ENCODE measurements at regions not wholly inside any gene's neighbourhood (a gene's known extent, or its start where the extent isn't known, plus 50 kb on each side); places are given as distances from the start of the nearest gene placed in this dataset.

DNA sequence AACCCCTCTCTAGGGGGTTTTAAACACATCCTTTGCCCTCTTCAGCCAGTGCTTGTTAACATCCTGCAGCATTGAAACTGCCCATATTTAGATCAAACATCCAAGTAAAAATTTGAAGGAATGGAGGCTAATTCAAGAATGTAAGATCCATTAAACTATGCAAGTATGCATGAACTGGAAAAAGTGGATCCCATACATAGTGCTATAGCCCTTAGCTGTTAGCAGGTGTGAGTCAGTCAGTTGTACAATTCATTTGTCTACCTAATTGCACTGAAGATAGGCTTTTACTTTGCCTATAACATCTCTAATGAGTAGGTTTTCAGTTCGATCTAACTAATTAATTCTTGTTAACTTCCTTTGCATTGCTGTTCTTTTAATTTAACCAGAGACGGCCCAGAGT is 270.9 kb downstream of the LMO4 start:
- TF ChIP-seq, protein P1, sequence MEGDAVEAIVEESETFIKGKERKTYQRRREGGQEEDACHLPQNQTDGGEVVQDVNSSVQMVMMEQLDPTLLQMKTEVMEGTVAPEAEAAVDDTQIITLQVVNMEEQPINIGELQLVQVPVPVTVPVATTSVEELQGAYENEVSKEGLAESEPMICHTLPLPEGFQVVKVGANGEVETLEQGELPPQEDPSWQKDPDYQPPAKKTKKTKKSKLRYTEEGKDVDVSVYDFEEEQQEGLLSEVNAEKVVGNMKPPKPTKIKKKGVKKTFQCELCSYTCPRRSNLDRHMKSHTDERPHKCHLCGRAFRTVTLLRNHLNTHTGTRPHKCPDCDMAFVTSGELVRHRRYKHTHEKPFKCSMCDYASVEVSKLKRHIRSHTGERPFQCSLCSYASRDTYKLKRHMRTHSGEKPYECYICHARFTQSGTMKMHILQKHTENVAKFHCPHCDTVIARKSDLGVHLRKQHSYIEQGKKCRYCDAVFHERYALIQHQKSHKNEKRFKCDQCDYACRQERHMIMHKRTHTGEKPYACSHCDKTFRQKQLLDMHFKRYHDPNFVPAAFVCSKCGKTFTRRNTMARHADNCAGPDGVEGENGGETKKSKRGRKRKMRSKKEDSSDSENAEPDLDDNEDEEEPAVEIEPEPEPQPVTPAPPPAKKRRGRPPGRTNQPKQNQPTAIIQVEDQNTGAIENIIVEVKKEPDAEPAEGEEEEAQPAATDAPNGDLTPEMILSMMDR (IDR thresholded peaks at IDR 0.05; ENCODE audit: borderline replicate concordance, control extremely low read depth, extremely low read depth, insufficient read depth, missing control alignments), result no peak
- in situ Hi-C loops (cut with MboI; ENCODE audit: low sequenced_read_pairs, unreplicated experiment), result no loop called here
- no peak for DNase-seq (ENCODE audit: low spot score)

DNA sequence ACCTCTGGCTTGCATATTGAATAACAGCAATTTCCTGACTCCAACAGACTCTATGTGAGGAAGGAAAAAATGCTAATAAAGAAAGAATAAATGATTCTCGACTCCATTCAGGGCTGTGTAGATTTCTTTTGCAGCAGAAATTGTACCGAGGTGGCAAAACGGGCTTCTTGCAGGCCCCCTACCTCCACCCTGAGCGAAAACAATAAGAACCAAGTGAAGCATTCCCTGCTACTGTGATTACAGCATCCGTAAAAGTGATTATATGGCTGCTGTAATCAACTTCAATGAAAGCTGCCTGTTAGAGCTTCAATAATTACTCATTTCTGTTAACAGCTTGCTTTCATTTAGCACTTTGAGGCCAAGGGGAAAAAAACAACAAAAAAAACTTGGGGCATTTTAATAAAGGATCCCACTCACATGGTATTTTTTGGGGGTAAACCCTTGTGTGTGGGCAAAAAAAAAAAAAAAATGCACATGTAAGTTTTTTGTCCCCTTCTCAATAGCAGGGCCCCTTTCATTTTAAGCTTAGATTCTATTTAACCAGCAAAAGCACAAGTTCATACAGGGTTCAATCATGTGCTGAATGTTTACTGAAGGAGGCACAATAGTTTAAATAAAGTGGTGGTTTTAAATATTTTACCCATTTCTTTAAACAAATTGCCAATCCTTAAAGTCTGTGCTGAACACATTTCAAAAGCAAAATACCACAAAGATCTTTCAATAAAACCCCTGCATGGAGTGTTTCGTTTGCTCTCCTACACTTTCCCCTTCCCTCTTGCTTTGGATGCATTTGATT is 271.6 kb downstream of the LMO4 start:
- in situ Hi-C loops (cut with MboI; ENCODE audit: low sequenced_read_pairs, unreplicated experiment), result no loop called here
- TF ChIP-seq, protein P1 (IDR thresholded peaks at IDR 0.05; ENCODE audit: borderline replicate concordance, control extremely low read depth, extremely low read depth, insufficient read depth, missing control alignments), result no peak
- no peak for DNase-seq (ENCODE audit: low spot score)

DNA sequence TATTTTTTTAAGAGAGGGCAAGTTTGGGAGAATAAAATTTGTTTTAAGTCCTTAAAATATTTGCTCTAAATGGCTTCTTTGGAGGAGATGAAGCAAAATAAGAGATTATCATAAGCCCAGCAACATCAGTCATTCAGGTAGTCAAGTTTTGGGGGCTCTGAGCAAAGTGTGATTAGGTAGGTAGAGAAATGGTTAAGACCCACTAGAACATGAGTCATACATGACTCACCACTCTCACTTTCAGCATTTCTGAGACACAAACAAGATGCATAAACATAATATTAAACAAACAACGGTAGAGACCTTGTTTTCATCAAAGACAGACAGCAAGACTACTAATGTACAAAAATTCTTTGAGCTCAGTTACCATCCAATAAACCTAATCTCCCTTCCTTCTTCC is 272.2 kb downstream of the LMO4 start:
- TF ChIP-seq, protein P1 (IDR thresholded peaks at IDR 0.05; ENCODE audit: borderline replicate concordance, control extremely low read depth, extremely low read depth, insufficient read depth, missing control alignments), result no peak
- no peak for DNase-seq (ENCODE audit: low spot score)

DNA sequence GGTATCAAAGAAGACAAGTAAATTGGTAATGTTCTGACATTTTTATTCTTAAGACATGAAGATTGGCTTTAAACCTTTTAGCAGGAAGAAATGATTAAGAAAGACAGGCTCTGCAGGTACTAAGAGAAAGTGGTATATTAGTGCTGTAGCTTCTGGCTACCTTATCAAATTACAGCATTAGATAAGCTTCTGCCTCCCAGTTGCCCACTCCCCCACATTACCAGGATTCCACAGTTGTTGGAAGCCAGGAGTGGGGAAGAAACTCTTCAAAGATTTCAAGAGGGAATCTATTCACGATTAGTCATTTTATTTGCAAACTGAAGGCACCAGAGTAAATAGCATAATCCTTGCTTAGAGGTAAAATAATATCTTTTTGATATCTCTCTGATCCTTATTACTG is 274.9 kb downstream of the LMO4 start:
- TF ChIP-seq, protein P1 (IDR thresholded peaks at IDR 0.05; ENCODE audit: borderline replicate concordance, control extremely low read depth, extremely low read depth, insufficient read depth, missing control alignments), result no peak
- in situ Hi-C loops (cut with MboI; ENCODE audit: low sequenced_read_pairs, unreplicated experiment), result no loop called here
- no peak for DNase-seq (ENCODE audit: low spot score)

More for the DNA sequence above, 272.2 kb downstream of the LMO4 start:
- in situ Hi-C loops (cut with MboI; ENCODE audit: low sequenced_read_pairs, unreplicated experiment), result no loop called here

DNA sequence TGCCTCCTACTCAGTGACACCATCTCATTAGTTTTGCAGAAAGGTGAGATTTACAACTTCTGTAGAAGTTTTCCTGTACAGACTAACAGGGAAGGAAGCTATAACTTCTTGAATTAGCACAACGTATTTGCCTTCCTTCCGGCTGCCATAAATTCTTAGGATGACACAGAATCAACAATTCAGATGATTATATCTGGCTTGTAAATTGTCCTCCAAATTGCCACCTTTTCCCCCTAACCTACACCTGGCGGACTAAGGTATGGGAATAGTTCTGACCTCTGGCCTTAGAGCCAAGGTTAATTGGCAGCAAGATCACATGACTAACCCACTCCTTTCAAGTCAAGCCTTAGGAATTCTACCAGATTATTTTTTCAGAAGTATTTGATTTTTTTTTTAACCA is 284.3 kb downstream of the LMO4 start:
- TF ChIP-seq, protein P1 (IDR thresholded peaks at IDR 0.05; ENCODE audit: borderline replicate concordance, control extremely low read depth, extremely low read depth, insufficient read depth, missing control alignments), result no peak
- DNase-seq (ENCODE audit: low spot score), result no peak
- in situ Hi-C loops (cut with MboI; ENCODE audit: low sequenced_read_pairs, unreplicated experiment), result no loop called here

DNA sequence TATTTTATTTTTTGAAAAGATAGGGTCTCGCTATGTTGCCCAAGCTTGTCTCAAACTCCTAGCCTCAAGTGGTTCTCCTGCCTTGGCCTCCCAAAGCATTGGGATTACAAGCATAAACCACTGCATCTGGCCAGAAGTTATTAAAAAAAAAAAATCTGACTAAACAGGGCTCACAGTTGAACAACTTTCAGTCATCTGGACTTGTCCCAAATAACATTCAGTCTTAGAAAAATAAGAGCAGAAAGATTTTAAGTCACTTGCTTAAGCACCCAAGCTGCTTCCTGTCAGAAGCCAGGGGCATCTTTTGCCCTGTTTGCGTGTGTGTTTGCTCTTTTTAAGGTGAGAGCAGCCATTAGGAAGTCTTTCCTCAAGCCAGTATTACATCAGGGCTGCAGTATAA is 286.8 kb downstream of the LMO4 start:
- DNase-seq (ENCODE audit: low spot score), result no peak
- TF ChIP-seq, protein P1 (IDR thresholded peaks at IDR 0.05; ENCODE audit: borderline replicate concordance, control extremely low read depth, extremely low read depth, insufficient read depth, missing control alignments), result no peak
- in situ Hi-C loops (cut with MboI; ENCODE audit: low sequenced_read_pairs, unreplicated experiment), result no loop called here
